ENCODE measurements at regions not wholly inside any gene's neighbourhood (a gene's known extent, or its start where the extent isn't known, plus 50 kb on each side); places are given as distances from the start of the nearest gene placed in this dataset.
A peak's percentile ranks its signal among the peaks of the same experiment; 100 is the strongest.
"Not testable (repeated sequence)": the region's sequence is repeated elsewhere in the genome, so short reads cannot be mapped to it uniquely, and the experiment has no call there.

DNA sequence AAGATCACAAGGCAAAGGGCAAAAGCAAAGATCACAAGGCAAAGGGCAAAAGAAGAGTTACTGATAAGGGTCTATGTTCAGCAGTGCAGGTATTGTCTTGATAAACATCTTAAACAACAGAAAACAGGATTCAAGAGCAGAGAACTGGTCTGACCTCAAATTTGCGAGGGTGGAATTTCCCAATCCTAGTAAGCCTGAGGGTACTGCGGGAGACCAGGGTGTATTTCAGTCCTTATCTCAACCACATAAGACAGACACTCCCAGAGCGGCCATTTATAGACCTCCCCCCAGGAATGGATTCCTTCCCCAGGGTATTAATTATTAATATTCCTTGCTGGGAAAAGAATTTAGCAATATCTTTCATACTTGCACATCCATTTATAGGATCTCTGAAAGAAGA, 575.3 kb upstream of the MAN1A1 start:
- H3K4me2 ChIP-seq (ENCODE audit: insufficient read depth in 1 of 2, low read depth in 2 of 2, low read length in 2 of 2); H4K20me1 ChIP-seq (replicated peaks in 1 of 2; ENCODE audit: control insufficient read depth in 1 of 2, insufficient read depth in 2 of 2, low read length in 2 of 2); H3K27ac ChIP-seq (ENCODE audit: low read depth, low read length); CTCF ChIA-PET (ENCODE audit: partially characterized antibody); H3K27me3 ChIP-seq (replicated peaks in 1 of 4; ENCODE audit: control insufficient read depth in 3 of 4, extremely low read depth in 1 of 4, insufficient read depth in 3 of 4, low read length in 3 of 4); H2BK20ac ChIP-seq (ENCODE audit: low read length); H3K56ac ChIP-seq (replicated peaks; ENCODE audit: insufficient read length, low read depth, low read length); FAIRE-seq; H3K4ac ChIP-seq (replicated peaks; ENCODE audit: insufficient read length, low read depth, low read length); H3K79me1 ChIP-seq (ENCODE audit: low read depth, low read length); H3K9ac ChIP-seq (replicated peaks in 1 of 4; ENCODE audit: extremely low read depth in 1 of 4, low read depth in 3 of 4, low read length in 3 of 4); H4K91ac ChIP-seq (replicated peaks; ENCODE audit: insufficient read length, low read length); DNase-seq (ENCODE audit: low read depth in 1 of 2, low spot score in 2 of 2); H3K23ac ChIP-seq (ENCODE audit: insufficient read length); H3K4me1 ChIP-seq (replicated peaks in 1 of 4; ENCODE audit: control insufficient read depth in 3 of 4, insufficient read depth in 4 of 4, low read length in 3 of 4); H2BK120ac ChIP-seq (replicated peaks; ENCODE audit: low read depth, low read length); H3K36me3 ChIP-seq (ENCODE audit: control insufficient read depth in 2 of 4, insufficient read depth in 4 of 4, low read length in 3 of 4); H3K23me2 ChIP-seq (ENCODE audit: low read depth, low read length); H2BK12ac ChIP-seq (ENCODE audit: low read depth, low read length); H2AFZ ChIP-seq (ENCODE audit: low read length); H3K18ac ChIP-seq (ENCODE audit: extremely low read depth, low read length); H2BK5ac ChIP-seq (ENCODE audit: low read depth, low read length); H3K4me3 ChIP-seq (ENCODE audit: extremely low read depth in 1 of 4, insufficient read depth in 2 of 4, low read depth in 3 of 4, low read length in 4 of 4); H3K14ac ChIP-seq (ENCODE audit: insufficient read length); H2AK5ac ChIP-seq (ENCODE audit: low read depth, low read length); H2BK15ac ChIP-seq (ENCODE audit: low read length); H3K79me2 ChIP-seq (ENCODE audit: control insufficient read depth in 1 of 2, insufficient read depth in 2 of 2, low read length in 2 of 2); H4K8ac ChIP-seq (ENCODE audit: extremely low read depth, insufficient read depth, low read length); H4K5ac ChIP-seq (ENCODE audit: insufficient read length, low read depth, low read length); POLR2A ChIA-PET (ENCODE audit: partially characterized antibody): not testable (repeated sequence)
- peak in 1 of 2 experiments; percentile 59; a peak in 1 of 3 replicates for TF ChIP-seq EP300 (IDR thresholded peaks at IDR 0.05; ENCODE audit: borderline replicate concordance in 1 of 2, low read depth in 2 of 2, low read length in 2 of 2)
- peaks cover 12 to 23% of the 10 kb centered on the region in 2 experiments; a peak in 3 of 4 replicates for H3K9me3 ChIP-seq (ENCODE audit: insufficient read depth in 2 of 2, low read depth in 1 of 2, low read length in 1 of 2)
- 94% methylated on average over 3 of the region's 3 CpGs; no CpG with 5 or more reads in 1 of the 2 experiments for WGBS, 2 experiments (ENCODE audit: extremely low coverage in 1 of 2, insufficient coverage in 1 of 2, insufficient read length in 1 of 2, insufficient replicate concordance in 2 of 2, low coverage in 1 of 2, low lambda C conversion rate in 2 of 2, missing lambda C conversion rate in 1 of 2)
